OCI-LY7 (cell line): ENCODE measurements at regions not wholly inside any gene's neighbourhood (a gene's known extent, or its start where the extent isn't known, plus 50 kb on each side); places are given as distances from the start of the nearest gene placed in this dataset.

Experiments used
- CTCF ChIP-seq: fragments of 200-600 bp; sonication (generic); conservative IDR thresholded peaks from 2 replicates; pipeline ENCODE4 v1.5.1; 2014; ENCODE audit warnings: mild to moderate bottlenecking, antibody characterized with exemption, low read length, moderate library complexity, mixed read lengths
- EZH2phosphoT487 ChIP-seq: fragments of 200-600 bp; sonication (generic); IDR thresholded peaks from 2 replicates; pipeline ENCODE4 v1.6.1; 2018; ENCODE audit warnings: low read depth, borderline replicate concordance, mild to moderate bottlenecking, mixed run types, antibody characterized with exemption, low read length, moderate library complexity, mixed read lengths

DNA sequence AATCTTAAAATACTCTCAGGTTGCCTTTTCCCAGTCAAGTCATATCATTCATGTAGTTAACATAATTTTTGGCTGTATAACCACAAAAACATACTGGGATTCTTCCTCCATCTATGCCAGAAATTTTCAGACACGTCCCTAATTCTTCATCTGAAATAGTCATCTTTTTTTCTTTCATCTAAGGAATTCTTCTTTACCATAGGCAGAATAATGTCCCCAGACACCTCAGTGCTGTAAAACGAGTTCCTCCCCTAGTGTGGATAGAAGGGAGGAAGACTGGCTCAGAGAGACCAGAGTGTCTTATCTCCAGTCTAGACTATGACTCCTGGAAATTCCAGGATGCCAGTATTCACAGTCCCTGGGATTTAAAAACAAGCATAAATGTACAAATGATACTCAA lies 127.8 kb downstream of the MREG start:
- TF ChIP-seq CTCF (no peak), EZH2phosphoT487 (no peak)
